ENCODE measurements at regions not wholly inside any gene's neighbourhood (a gene's known extent, or its start where the extent isn't known, plus 50 kb on each side); places are given as distances from the start of the nearest gene placed in this dataset.

DNA sequence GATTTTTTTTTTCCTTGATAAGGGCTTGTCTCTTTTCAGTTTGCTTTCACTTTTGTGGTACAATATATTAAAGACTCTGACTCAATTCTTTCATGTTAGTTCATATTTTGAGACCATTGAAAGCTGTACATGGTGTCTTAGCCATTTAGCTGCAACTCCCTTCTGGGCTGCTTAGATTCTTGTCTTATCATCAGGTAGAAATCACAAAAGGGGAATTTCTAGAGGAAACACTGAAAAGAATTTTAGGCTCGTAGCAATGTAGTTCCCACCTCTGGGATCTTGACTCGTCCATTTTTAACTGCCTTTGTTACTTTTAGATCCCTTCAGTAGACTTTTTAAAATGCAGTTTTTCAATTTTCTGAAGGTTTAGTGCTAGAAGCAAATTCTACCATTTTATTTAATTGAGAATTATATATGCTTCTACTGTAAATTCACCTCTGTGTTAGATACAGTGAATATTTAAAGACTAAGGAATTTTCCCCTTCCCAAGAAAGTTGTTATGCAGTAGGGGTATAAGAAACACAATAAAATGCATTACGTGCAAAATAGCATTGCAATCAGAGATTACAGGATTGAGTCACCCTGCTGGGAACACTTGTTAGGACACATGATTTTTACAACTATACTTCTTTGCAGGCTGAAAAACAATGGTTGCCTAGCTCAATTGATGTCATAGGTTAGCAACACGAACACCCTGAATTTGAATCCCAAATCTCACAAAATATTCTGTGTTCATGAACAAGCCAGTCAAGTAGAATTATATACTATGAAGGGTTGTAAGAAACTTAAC lies 772.7 kb downstream of the PDCD6IP start:
- no peak for DNase-seq (ENCODE audit: low read depth in 1 of 2, low spot score in 1 of 2)
- TF ChIP-seq, protein P1, sequence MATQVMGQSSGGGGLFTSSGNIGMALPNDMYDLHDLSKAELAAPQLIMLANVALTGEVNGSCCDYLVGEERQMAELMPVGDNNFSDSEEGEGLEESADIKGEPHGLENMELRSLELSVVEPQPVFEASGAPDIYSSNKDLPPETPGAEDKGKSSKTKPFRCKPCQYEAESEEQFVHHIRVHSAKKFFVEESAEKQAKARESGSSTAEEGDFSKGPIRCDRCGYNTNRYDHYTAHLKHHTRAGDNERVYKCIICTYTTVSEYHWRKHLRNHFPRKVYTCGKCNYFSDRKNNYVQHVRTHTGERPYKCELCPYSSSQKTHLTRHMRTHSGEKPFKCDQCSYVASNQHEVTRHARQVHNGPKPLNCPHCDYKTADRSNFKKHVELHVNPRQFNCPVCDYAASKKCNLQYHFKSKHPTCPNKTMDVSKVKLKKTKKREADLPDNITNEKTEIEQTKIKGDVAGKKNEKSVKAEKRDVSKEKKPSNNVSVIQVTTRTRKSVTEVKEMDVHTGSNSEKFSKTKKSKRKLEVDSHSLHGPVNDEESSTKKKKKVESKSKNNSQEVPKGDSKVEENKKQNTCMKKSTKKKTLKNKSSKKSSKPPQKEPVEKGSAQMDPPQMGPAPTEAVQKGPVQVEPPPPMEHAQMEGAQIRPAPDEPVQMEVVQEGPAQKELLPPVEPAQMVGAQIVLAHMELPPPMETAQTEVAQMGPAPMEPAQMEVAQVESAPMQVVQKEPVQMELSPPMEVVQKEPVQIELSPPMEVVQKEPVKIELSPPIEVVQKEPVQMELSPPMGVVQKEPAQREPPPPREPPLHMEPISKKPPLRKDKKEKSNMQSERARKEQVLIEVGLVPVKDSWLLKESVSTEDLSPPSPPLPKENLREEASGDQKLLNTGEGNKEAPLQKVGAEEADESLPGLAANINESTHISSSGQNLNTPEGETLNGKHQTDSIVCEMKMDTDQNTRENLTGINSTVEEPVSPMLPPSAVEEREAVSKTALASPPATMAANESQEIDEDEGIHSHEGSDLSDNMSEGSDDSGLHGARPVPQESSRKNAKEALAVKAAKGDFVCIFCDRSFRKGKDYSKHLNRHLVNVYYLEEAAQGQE (IDR thresholded peaks at IDR 0.05; ENCODE audit: insufficient replicate concordance, low read depth) = no peak
- TF ChIP-seq SPI1 (IDR thresholded peaks at IDR 0.05; ENCODE audit: borderline replicate concordance, low read depth) (no peak), CTCF (IDR thresholded peaks at IDR 0.05; ENCODE audit: insufficient read depth, low read length) (no peak), GABPA (IDR thresholded peaks at IDR 0.05; ENCODE audit: low read depth) (no peak), POLR2AphosphoS5 (IDR thresholded peaks at IDR 0.05; ENCODE audit: low read depth) (no peak)

GRCh38 chr3:34571714-34572113 lies 773.3 kb downstream of the PDCD6IP start:
- no peak overlapping the region for H3K4me3 ChIP-seq (replicated peaks; ENCODE audit: insufficient read depth, low read length)
- TF ChIP-seq, protein P1 (IDR thresholded peaks at IDR 0.05; ENCODE audit: insufficient replicate concordance, low read depth) = no peak
- TF ChIP-seq CTCF (IDR thresholded peaks at IDR 0.05; ENCODE audit: insufficient read depth, low read length) (no peak), GABPA (IDR thresholded peaks at IDR 0.05; ENCODE audit: low read depth) (no peak), POLR2AphosphoS5 (IDR thresholded peaks at IDR 0.05; ENCODE audit: low read depth) (no peak), SPI1 (IDR thresholded peaks at IDR 0.05; ENCODE audit: borderline replicate concordance, low read depth) (no peak)

More for the DNA sequence above, 772.7 kb downstream of the PDCD6IP start:
- Histone ChIP-seq H3K27me3 (ENCODE audit: insufficient read depth, poor library complexity, severe bottlenecking) (no peaks in the 10 kb centered on the region), H3K4me3 (replicated peaks; ENCODE audit: insufficient read depth, low read length) (no peak overlapping the region), H3K27ac (replicated peaks) (no peak overlapping the region)

DNA sequence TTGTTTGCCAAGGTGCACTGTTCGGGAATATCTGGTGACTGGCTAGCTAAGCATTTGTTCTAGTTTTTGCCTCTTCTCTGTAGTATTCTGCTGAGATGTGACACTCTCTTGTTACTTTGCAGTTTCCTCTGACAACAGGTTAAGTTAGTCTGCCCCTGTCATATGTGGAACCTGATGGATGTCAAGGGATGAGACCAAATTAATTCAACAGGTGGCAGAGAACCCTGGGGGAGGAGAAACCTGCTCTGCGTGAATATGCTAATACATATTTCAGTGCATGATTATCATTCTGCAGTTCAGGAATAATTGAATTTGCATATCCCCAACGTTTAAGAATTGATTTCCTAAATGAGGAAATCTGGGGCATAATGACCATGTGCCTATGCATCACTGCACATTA lies 777.3 kb downstream of the PDCD6IP start:
- no peaks in the 10 kb centered on the region for H3K27me3 ChIP-seq (ENCODE audit: insufficient read depth, poor library complexity, severe bottlenecking)
- no peak overlapping the region for H3K4me3 ChIP-seq (replicated peaks; ENCODE audit: insufficient read depth, low read length)
- TF ChIP-seq POLR2AphosphoS5 (IDR thresholded peaks at IDR 0.05; ENCODE audit: low read depth) = no peak
- no peak for TF ChIP-seq GABPA (IDR thresholded peaks at IDR 0.05; ENCODE audit: low read depth)
- TF ChIP-seq CTCF (IDR thresholded peaks at IDR 0.05; ENCODE audit: insufficient read depth, low read length) = no peak
- TF ChIP-seq SPI1 (IDR thresholded peaks at IDR 0.05; ENCODE audit: borderline replicate concordance, low read depth) = no peak
- TF ChIP-seq, protein P1 (IDR thresholded peaks at IDR 0.05; ENCODE audit: insufficient replicate concordance, low read depth) = no peak
- no peak overlapping the region for H3K27ac ChIP-seq (replicated peaks)
- DNase-seq (ENCODE audit: low read depth in 1 of 2, low spot score in 1 of 2) = no peak

More at GRCh38 chr3:34571714-34572113, 773.3 kb downstream of the PDCD6IP start:
- no peaks in the 10 kb centered on the region for H3K27me3 ChIP-seq (ENCODE audit: insufficient read depth, poor library complexity, severe bottlenecking)
- DNase-seq (ENCODE audit: low read depth in 1 of 2, low spot score in 1 of 2) = no peak
- no peak overlapping the region for H3K27ac ChIP-seq (replicated peaks)

Measured in HL-60 (cell line).